ENCODE measurements at regions not wholly inside any gene's neighbourhood (a gene's known extent, or its start where the extent isn't known, plus 50 kb on each side); places are given as distances from the start of the nearest gene placed in this dataset.

- intact Hi-C loops (cut with DNase I) = no loop called here
- no peak for TF ChIP-seq POLR2AphosphoS5 (IDR thresholded peaks at IDR 0.05; ENCODE audit: insufficient read depth in 1 of 2, low read depth in 1 of 2)
- no peak for TF ChIP-seq POLR2A (IDR thresholded peaks at IDR 0.05)
- no peak for TF ChIP-seq CTCF (IDR thresholded peaks at IDR 0.05)
- no peaks in the 10 kb centered on the region for H3K4me1 ChIP-seq
- no peak overlapping the region for H3K27ac ChIP-seq
- H3K9me3 ChIP-seq = no peaks in the 10 kb centered on the region
- H3K4me3 ChIP-seq = no peak overlapping the region
- H3K36me3 ChIP-seq = no peaks in the 10 kb centered on the region
- DNase-seq (ENCODE audit: extremely low spot score in 2 of 2) = no peak
- no peaks in the 10 kb centered on the region for H3K27me3 ChIP-seq
These were observed 262.7 kb downstream of the CD83 start for GRCh38 chr6:14380086-14380820.

GRCh38 chr6:14380901-14381828 lies 263.6 kb downstream of the CD83 start:
- H3K4me3 ChIP-seq = no peak overlapping the region
- H3K27ac ChIP-seq = no peak overlapping the region
- TF ChIP-seq POLR2AphosphoS5 (IDR thresholded peaks at IDR 0.05; ENCODE audit: insufficient read depth in 1 of 2, low read depth in 1 of 2) = no peak
- TF ChIP-seq POLR2A (IDR thresholded peaks at IDR 0.05) = no peak
- TF ChIP-seq CTCF (IDR thresholded peaks at IDR 0.05) = no peak
- no peaks in the 10 kb centered on the region for H3K27me3 ChIP-seq
- H3K9me3 ChIP-seq = no peaks in the 10 kb centered on the region
- no peaks in the 10 kb centered on the region for H3K4me1 ChIP-seq
- no peaks in the 10 kb centered on the region for H3K36me3 ChIP-seq
- DNase-seq (ENCODE audit: extremely low spot score in 2 of 2) = no peak
- intact Hi-C loops (cut with DNase I) = no loop called here

- Histone ChIP-seq H3K4me3 (no peak overlapping the region), H3K36me3 (no peaks in the 10 kb centered on the region), H3K9me3 (no peaks in the 10 kb centered on the region), H3K27me3 (no peaks in the 10 kb centered on the region), H3K4me1 (no peaks in the 10 kb centered on the region), H3K27ac (no peak overlapping the region)
- intact Hi-C loops (cut with DNase I) = no loop called here
- no peak for DNase-seq (ENCODE audit: extremely low spot score in 2 of 2)
- no peak for TF ChIP-seq POLR2AphosphoS5 (IDR thresholded peaks at IDR 0.05; ENCODE audit: insufficient read depth in 1 of 2, low read depth in 1 of 2)
- TF ChIP-seq CTCF (IDR thresholded peaks at IDR 0.05) = no peak
These were observed 264.5 kb downstream of the CD83 start for GRCh38 chr6:14381829-14382677.

- H3K4me3 ChIP-seq = no peak overlapping the region
- H3K36me3 ChIP-seq = no peaks in the 10 kb centered on the region
- no peaks in the 10 kb centered on the region for H3K9me3 ChIP-seq
- no peaks in the 10 kb centered on the region for H3K27me3 ChIP-seq
- DNase-seq (ENCODE audit: extremely low spot score in 2 of 2) = no peak
- no peaks in the 10 kb centered on the region for H3K4me1 ChIP-seq
- no peak for TF ChIP-seq POLR2A (IDR thresholded peaks at IDR 0.05)
- TF ChIP-seq CTCF (IDR thresholded peaks at IDR 0.05) = no peak
- no peak for TF ChIP-seq POLR2AphosphoS5 (IDR thresholded peaks at IDR 0.05; ENCODE audit: insufficient read depth in 1 of 2, low read depth in 1 of 2)
- H3K27ac ChIP-seq = no peak overlapping the region
- intact Hi-C loops (cut with DNase I) = no loop called here
These were observed 265.2 kb downstream of the CD83 start for GRCh38 chr6:14382678-14383236.
